Panc1 (cell line): ENCODE measurements at regions not wholly inside any gene's neighbourhood (a gene's known extent, or its start where the extent isn't known, plus 50 kb on each side); places are given as distances from the start of the nearest gene placed in this dataset.
A peak's percentile ranks its signal among the peaks of the same experiment; 100 is the strongest.

Source experiments
- ATAC-seq: fragments of 200-7000 bp; cut with Tn5 transposase; 2 replicates; pipeline ENCODE4 v1.9.1; 2020; ENCODE audit warnings: mild to moderate bottlenecking, moderate library complexity
- BruUV-seq: library from RNA; stranded (reverse); fragments of 400-500 nt; replicated peaks from 2 replicates; lab custom pipeline; 2021; lab: Mats Ljungman, UMichigan
- CTCF ChIA-PET: fragments of 300-600 bp; sonication (Branson Sonifier 250); formaldehyde crosslinking; loops from one replicate; lab custom pipeline; 2022; ENCODE audit warnings: antibody characterized with exemption; lab: Charles Lee
- POLR2A ChIA-PET: fragments of 300-600 bp; sonication (Branson Sonifier 250); formaldehyde crosslinking; loops from one replicate; lab custom pipeline; 2022; ENCODE audit warnings: antibody characterized with exemption; lab: Charles Lee
- DNase-seq: peaks from one replicate; pipeline ENCODE4 v3.0.0-alpha.2; 2010; ENCODE audit warnings: low read depth, low spot score
- H3K27ac ChIP-seq: 2 replicates; pipeline ENCODE4 v1.5.1; 2011; ENCODE audit warnings: mild to moderate bottlenecking, low read length, inconsistent platforms
- H3K27me3 ChIP-seq: fragments of 200-500 bp; sonication (Bioruptor generic); 2 replicates; pipeline ENCODE4 v1.6.0; 2014; ENCODE audit warnings: low read length, inconsistent platforms; ENCODE audit not compliant: control insufficient read depth, insufficient read depth
- H3K36me3 ChIP-seq: fragments of 200-500 bp; sonication (Bioruptor generic); 2 replicates; pipeline ENCODE4 v1.5.1; 2014; ENCODE audit warnings: inconsistent platforms, mild to moderate bottlenecking, low read length, moderate library complexity; ENCODE audit not compliant: control insufficient read depth, insufficient read depth
- H3K4me1 ChIP-seq: 2 replicates; pipeline ENCODE4 v1.5.1; 2011; ENCODE audit warnings: inconsistent platforms, mild to moderate bottlenecking, low read length, moderate library complexity; ENCODE audit not compliant: control insufficient read depth, insufficient read depth
- H3K4me3 ChIP-seq, 2 experiments: 2 replicates each; pipeline ENCODE4 v1.5.1; 2011 to 2012; ENCODE audit warnings: low read depth in 2 of 2, low read length in 2 of 2, mild to moderate bottlenecking in 2 of 2, inconsistent platforms in 1 of 2, moderate library complexity in 1 of 2
- H3K9me3 ChIP-seq: fragments of 200-500 bp; sonication (Bioruptor generic); 2 replicates; pipeline ENCODE4 v1.5.1; 2014; ENCODE audit warnings: low read depth, mild to moderate bottlenecking, inconsistent platforms, low read length, moderate library complexity; ENCODE audit not compliant: control insufficient read depth, insufficient read depth
- POLR2AphosphoS5 ChIP-seq: IDR thresholded peaks from 2 replicates; pipeline ENCODE4 v1.6.1; 2012; ENCODE audit warnings: mild to moderate bottlenecking, low read depth, low read length, moderate library complexity
- SIN3A ChIP-seq: IDR thresholded peaks from 2 replicates; pipeline ENCODE4 v1.6.1; 2012; ENCODE audit warnings: low read depth, mild to moderate bottlenecking, low read length, moderate library complexity, borderline replicate concordance; ENCODE audit not compliant: insufficient read depth
- TCF7L2 ChIP-seq: IDR thresholded peaks from 2 replicates; pipeline ENCODE4 v1.6.1; 2011; ENCODE audit warnings: mild to moderate bottlenecking, low read depth, low read length, inconsistent platforms
- in situ Hi-C: cut with HindIII; loops from 2 replicates; pipeline ENCODE4 v1.10.0; 2016; ENCODE audit warnings: low sequenced_read_pairs, low pct_unique_long_range_greater_than_20kb
- intact Hi-C: fragments of 100-400 bp; cut with micrococcal nuclease; formaldehyde crosslinking; loops from one replicate; pipeline ENCODE4 v1.10.0; 2022; ENCODE audit not compliant: unreplicated experiment
- TF ChIP-seq, protein P1 (sequence below): fragments of 450-650 bp; IDR thresholded peaks from 2 replicates; pipeline ENCODE4 v1.5.1; 2017; ENCODE audit warnings: mild to moderate bottlenecking
- TF ChIP-seq, protein P2 (sequence below), 2 experiments: IDR thresholded peaks; 2 replicates each; pipeline ENCODE4 v1.6.1; 2011 to 2012; ENCODE audit warnings: low read depth in 2 of 2, control low read depth in 1 of 2, low read length in 1 of 2, mild to moderate bottlenecking in 1 of 2, moderate library complexity in 1 of 2; ENCODE audit not compliant: insufficient read depth in 1 of 2

DNA sequence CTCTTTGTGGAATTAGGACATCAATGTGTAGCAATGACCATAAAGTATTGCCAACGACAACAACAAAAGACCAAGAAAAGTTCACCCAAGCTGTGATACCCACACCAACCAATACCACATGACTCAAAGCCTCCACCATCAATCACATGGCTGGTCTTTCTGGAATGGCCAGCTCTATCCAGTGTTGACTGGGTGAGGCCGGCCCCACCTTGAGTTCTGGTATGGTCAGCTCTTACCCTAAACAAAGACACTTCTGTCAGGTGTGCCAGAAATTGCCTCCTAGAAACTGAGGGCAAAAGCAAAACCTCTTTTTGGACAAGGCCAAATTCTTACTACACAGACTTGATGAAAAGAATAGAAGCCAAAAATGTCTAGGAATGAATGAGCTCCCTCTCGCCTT lies 331.5 kb downstream of the ZNF608 start:
- CTCF ChIA-PET: interaction anchor here (0.6 kb wide), 1 partner anchor 146 kb away, joined by 3 read pairs; no protein-coding TSS in a partner anchor
- Histone ChIP-seq H3K36me3 (no peaks in the 10 kb centered on the region), H3K27ac (peak overlapping the region; percentile 4; the same call in 1 of the 2 replicates), H3K9me3 (no peaks in the 10 kb centered on the region), H3K27me3 (no peaks in the 10 kb centered on the region), H3K4me3 (no peak overlapping the region), H3K4me1 (no peaks in the 10 kb centered on the region)
- no peak for ATAC-seq
- intact Hi-C loops (no loop called here), in situ Hi-C loops (no loop called here)
- no TSS peak for BruUV-seq
- no peak for DNase-seq
- TF ChIP-seq SIN3A: no peak
- no peak for TF ChIP-seq TCF7L2
- TF ChIP-seq POLR2AphosphoS5: no peak
- TF ChIP-seq, protein P1, sequence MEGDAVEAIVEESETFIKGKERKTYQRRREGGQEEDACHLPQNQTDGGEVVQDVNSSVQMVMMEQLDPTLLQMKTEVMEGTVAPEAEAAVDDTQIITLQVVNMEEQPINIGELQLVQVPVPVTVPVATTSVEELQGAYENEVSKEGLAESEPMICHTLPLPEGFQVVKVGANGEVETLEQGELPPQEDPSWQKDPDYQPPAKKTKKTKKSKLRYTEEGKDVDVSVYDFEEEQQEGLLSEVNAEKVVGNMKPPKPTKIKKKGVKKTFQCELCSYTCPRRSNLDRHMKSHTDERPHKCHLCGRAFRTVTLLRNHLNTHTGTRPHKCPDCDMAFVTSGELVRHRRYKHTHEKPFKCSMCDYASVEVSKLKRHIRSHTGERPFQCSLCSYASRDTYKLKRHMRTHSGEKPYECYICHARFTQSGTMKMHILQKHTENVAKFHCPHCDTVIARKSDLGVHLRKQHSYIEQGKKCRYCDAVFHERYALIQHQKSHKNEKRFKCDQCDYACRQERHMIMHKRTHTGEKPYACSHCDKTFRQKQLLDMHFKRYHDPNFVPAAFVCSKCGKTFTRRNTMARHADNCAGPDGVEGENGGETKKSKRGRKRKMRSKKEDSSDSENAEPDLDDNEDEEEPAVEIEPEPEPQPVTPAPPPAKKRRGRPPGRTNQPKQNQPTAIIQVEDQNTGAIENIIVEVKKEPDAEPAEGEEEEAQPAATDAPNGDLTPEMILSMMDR: no peak
- TF ChIP-seq, protein P2, sequence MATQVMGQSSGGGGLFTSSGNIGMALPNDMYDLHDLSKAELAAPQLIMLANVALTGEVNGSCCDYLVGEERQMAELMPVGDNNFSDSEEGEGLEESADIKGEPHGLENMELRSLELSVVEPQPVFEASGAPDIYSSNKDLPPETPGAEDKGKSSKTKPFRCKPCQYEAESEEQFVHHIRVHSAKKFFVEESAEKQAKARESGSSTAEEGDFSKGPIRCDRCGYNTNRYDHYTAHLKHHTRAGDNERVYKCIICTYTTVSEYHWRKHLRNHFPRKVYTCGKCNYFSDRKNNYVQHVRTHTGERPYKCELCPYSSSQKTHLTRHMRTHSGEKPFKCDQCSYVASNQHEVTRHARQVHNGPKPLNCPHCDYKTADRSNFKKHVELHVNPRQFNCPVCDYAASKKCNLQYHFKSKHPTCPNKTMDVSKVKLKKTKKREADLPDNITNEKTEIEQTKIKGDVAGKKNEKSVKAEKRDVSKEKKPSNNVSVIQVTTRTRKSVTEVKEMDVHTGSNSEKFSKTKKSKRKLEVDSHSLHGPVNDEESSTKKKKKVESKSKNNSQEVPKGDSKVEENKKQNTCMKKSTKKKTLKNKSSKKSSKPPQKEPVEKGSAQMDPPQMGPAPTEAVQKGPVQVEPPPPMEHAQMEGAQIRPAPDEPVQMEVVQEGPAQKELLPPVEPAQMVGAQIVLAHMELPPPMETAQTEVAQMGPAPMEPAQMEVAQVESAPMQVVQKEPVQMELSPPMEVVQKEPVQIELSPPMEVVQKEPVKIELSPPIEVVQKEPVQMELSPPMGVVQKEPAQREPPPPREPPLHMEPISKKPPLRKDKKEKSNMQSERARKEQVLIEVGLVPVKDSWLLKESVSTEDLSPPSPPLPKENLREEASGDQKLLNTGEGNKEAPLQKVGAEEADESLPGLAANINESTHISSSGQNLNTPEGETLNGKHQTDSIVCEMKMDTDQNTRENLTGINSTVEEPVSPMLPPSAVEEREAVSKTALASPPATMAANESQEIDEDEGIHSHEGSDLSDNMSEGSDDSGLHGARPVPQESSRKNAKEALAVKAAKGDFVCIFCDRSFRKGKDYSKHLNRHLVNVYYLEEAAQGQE (IDR thresholded peaks at IDR 0.05; ENCODE audit: insufficient read depth in 1 of 2, low read depth in 2 of 2, low read length in 1 of 2): no peak
- POLR2A ChIA-PET: no interaction called here

DNA sequence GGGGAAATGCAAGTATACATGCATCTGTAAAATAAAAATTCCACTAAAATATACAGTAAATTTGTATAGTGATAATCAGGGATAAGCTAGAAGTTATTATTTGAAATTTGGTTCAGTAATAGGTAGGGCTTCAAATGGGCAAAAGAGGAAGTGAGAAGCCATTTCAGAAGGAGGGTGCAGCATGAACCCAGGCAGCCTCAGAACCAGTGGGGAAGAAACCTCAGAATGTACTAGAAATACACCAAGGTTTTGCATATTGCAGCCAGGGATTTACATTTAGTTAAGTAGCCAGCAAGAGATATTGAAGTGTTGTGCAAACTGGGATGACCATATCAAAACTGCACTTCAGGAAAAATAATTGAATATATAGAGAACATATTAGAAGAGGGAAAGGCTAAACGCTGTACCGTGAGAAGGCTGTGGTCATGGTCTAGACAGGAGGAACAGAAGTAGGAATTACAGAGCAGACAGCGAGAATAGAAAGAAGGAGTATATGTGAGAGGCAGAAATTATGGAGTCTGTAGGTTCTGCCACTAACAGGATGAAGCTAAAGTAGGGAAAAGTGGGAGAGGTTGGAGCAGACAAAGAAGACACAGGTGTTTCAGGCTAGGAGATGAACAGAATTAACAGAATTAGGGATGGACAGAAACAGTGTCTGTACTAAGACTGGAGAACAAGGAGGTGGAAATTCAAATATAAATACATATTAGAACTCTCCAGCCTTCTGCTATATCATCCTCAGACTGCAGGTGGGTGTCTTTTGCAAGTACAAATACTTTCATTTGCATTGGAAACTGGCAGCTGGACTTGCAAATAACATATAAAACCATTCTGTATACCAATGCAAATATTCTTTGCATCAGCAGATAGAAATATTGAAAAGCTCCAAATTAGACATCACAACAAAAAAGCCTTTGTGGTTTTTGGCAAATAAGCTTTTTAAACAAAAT lies 335.6 kb downstream of the ZNF608 start:
- no TSS peak for BruUV-seq
- Histone ChIP-seq H3K27ac (no peak overlapping the region), H3K4me1 (no peaks in the 10 kb centered on the region), H3K4me3 (no peak overlapping the region), H3K9me3 (no peaks in the 10 kb centered on the region), H3K36me3 (no peaks in the 10 kb centered on the region), H3K27me3 (no peaks in the 10 kb centered on the region)
- POLR2A ChIA-PET: no interaction called here
- CTCF ChIA-PET: no interaction called here
- ATAC-seq: no peak
- no peak for DNase-seq
- in situ Hi-C loops: no loop called here
- TF ChIP-seq, protein P2 (IDR thresholded peaks at IDR 0.05; ENCODE audit: insufficient read depth in 1 of 2, low read depth in 2 of 2, low read length in 1 of 2): no peak
- TF ChIP-seq TCF7L2: no peak
- no peak for TF ChIP-seq SIN3A
- TF ChIP-seq, protein P1: no peak; the same call in 1 of the 2 replicates
- no peak for TF ChIP-seq POLR2AphosphoS5
- intact Hi-C loops: no loop called here
